SK-N-SH (cell line): ENCODE measurements at regions not wholly inside any gene's neighbourhood (a gene's known extent, or its start where the extent isn't known, plus 50 kb on each side); places are given as distances from the start of the nearest gene placed in this dataset.

ENCODE experiments used
- CTCF ChIA-PET: fragments of 300-600, 350-600 bp; formaldehyde crosslinking; extraction: SDS; loops from one replicate; lab custom pipeline; 2021; lab: Yijun Ruan, JAX
- POLR2A ChIA-PET: fragments of 350-600 bp; sonication (Branson Sonifier 250); formaldehyde crosslinking; extraction: SDS; loops from one replicate; lab custom pipeline; 2020; ENCODE audit warnings: antibody characterized with exemption, inconsistent platforms; lab: Yijun Ruan, JAX
- DNase-seq: peaks from one replicate; pipeline ENCODE4 v3.0.0; 2012
- H2AFZ ChIP-seq: fragments of 200-600 bp; sonication (generic); 2 replicates; pipeline ENCODE4 v1.8.1; 2016; ENCODE audit warnings: antibody characterized with exemption, mild to moderate bottlenecking, low read depth
- H3F3A ChIP-seq: fragments of 200-600 bp; sonication (generic); replicated peaks from 2 replicates; pipeline ENCODE3; 2016; ENCODE audit warnings: antibody characterized with exemption, mild to moderate bottlenecking; ENCODE audit not compliant: insufficient read depth
- H3K27ac ChIP-seq, 2 experiments: fragments of 200-500 bp in 1 of 2; fragments of 200-600 bp in 1 of 2; sonication (Bioruptor generic) in 1 of 2; sonication (generic), shearing (Covaris generic) in 1 of 2; 2 replicates each; pipeline versions ENCODE4 v1.5.1 to v1.6.1; 2014 to 2016; ENCODE audit warnings: low read depth in 2 of 2, inconsistent platforms in 1 of 2, low read length in 1 of 2, mild to moderate bottlenecking in 1 of 2, mixed read lengths in 1 of 2
- H3K27me3 ChIP-seq: fragments of 200-600 bp; sonication (generic), shearing (Covaris generic); 2 replicates; pipeline ENCODE4 v1.6.1; 2016; ENCODE audit warnings: mixed run types; ENCODE audit not compliant: insufficient read depth
- H3K36me3 ChIP-seq, 2 experiments: fragments of 200-500 bp in 1 of 2; fragments of 200-600 bp in 1 of 2; sonication (Bioruptor generic) in 1 of 2; sonication (generic) in 1 of 2; replicated peaks in 1 of 2; 2 replicates each; pipeline versions ENCODE3 to v1.5.1; 2014 to 2016; ENCODE audit warnings: low read length in 1 of 2, mild to moderate bottlenecking in 1 of 2; ENCODE audit not compliant: insufficient read depth in 2 of 2, control insufficient read depth in 1 of 2
- H3K4me1 ChIP-seq, 2 experiments: fragments of 200-500 bp in 1 of 2; fragments of 200-600 bp in 1 of 2; sonication (Bioruptor generic) in 1 of 2; sonication (generic), shearing (Covaris generic) in 1 of 2; 2 replicates each; pipeline versions ENCODE4 v1.5.1 to v1.6.1; 2014 to 2016; ENCODE audit warnings: low read depth in 1 of 2, low read length in 1 of 2, mixed run types in 1 of 2; ENCODE audit not compliant: insufficient read depth in 2 of 2, control insufficient read depth in 1 of 2
- H3K4me2 ChIP-seq: fragments of 200-600 bp; sonication (generic), shearing (Covaris generic); 2 replicates; pipeline ENCODE4 v1.6.1; 2017; ENCODE audit warnings: mixed run types
- H3K4me3 ChIP-seq, 2 experiments: fragments of 200-500 bp in 1 of 2; fragments of 200-600 bp in 1 of 2; sonication (Bioruptor generic) in 1 of 2; sonication (generic), shearing (Covaris generic) in 1 of 2; 2 replicates each; pipeline versions ENCODE4 v1.5.1 to v1.8.1; 2014 to 2016; ENCODE audit warnings: low read depth in 2 of 2, inconsistent platforms in 1 of 2, low read length in 1 of 2, mild to moderate bottlenecking in 1 of 2, mixed read lengths in 1 of 2, moderate library complexity in 1 of 2
- H3K79me2 ChIP-seq: fragments of 200-600 bp; sonication (generic); 2 replicates; pipeline ENCODE4 v1.8.1; 2017; ENCODE audit warnings: mild to moderate bottlenecking; ENCODE audit not compliant: insufficient read depth
- H3K9ac ChIP-seq: fragments of 200-600 bp; sonication (generic); 2 replicates; pipeline ENCODE4 v1.6.1; 2017; ENCODE audit warnings: mixed run types
- H3K9me2 ChIP-seq: fragments of 200-600 bp; sonication (generic); 2 replicates; pipeline ENCODE4 v1.6.1; 2017; ENCODE audit warnings: mixed run types
- H3K9me3 ChIP-seq: fragments of 200-600 bp; sonication (generic); 2 replicates; pipeline ENCODE4 v1.6.1; 2017; ENCODE audit warnings: mixed run types, mild to moderate bottlenecking, moderate library complexity
- H4K20me1 ChIP-seq: fragments of 200-600 bp; sonication (generic); 2 replicates; pipeline ENCODE4 v1.6.1; 2017; ENCODE audit warnings: mild to moderate bottlenecking, mixed run types; ENCODE audit not compliant: insufficient read depth
- CHD2 ChIP-seq: fragments of 150-350 bp; IDR thresholded peaks from 2 replicates; pipeline ENCODE4 v1.6.1; 2018; ENCODE audit warnings: low read length; ENCODE audit not compliant: partially characterized antibody
- ELF1 ChIP-seq: IDR thresholded peaks from 2 replicates; pipeline ENCODE4 v1.4.0; 2012
- FOSL2 ChIP-seq: IDR thresholded peaks from 2 replicates; pipeline ENCODE4 v1.4.0; 2012; ENCODE audit warnings: low read depth, mild to moderate bottlenecking, moderate library complexity, borderline replicate concordance
- FOXJ3 ChIP-seq: sonication (generic); formaldehyde crosslinking; IDR thresholded peaks from 2 replicates; pipeline ENCODE4 v1.5.1; 2020; ENCODE audit warnings: mild to moderate bottlenecking, missing genetic modification reagents
- GABPA ChIP-seq: IDR thresholded peaks from 2 replicates; pipeline ENCODE4 v1.4.0; 2012; ENCODE audit warnings: low read depth, mild to moderate bottlenecking
- GATA2 ChIP-seq: sonication (generic); formaldehyde crosslinking; IDR thresholded peaks from 2 replicates; pipeline ENCODE4 v1.5.0; 2020; ENCODE audit warnings: mild to moderate bottlenecking, missing genetic modification reagents
- RAD21 ChIP-seq: IDR thresholded peaks from 2 replicates; pipeline ENCODE4 v1.6.1; 2012; ENCODE audit warnings: mild to moderate bottlenecking, low read length
- RCOR1 ChIP-seq: fragments of 150-350 bp; IDR thresholded peaks from 2 replicates; pipeline ENCODE4 v1.6.1; 2017; ENCODE audit warnings: antibody characterized with exemption, low read length
- RXRA ChIP-seq: IDR thresholded peaks from 2 replicates; pipeline ENCODE4 v1.4.0; 2012; ENCODE audit warnings: low read depth, mild to moderate bottlenecking, borderline replicate concordance
- YY1 ChIP-seq: IDR thresholded peaks from 2 replicates; pipeline ENCODE4 v1.4.0; 2012; ENCODE audit warnings: low read depth, mild to moderate bottlenecking
- WGBS: methylation state at CpG from one replicate; pipeline ENCODE4 v1.1.6; 2017; ENCODE audit warnings: low lambda C conversion rate; 5-methylcytosine and 5-hydroxymethylcytosine counted together
- TF ChIP-seq, protein P1 (sequence below): IDR thresholded peaks from 2 replicates; pipeline ENCODE4; 2012
- TF ChIP-seq, protein P2 (sequence below): IDR thresholded peaks from 2 replicates; pipeline ENCODE4 v1.4.0; 2012; ENCODE audit warnings: low read depth
- TF ChIP-seq, protein P3 (sequence below): IDR thresholded peaks from 2 replicates; pipeline ENCODE4 v1.4.0; 2012; ENCODE audit warnings: low read depth, borderline replicate concordance

DNA sequence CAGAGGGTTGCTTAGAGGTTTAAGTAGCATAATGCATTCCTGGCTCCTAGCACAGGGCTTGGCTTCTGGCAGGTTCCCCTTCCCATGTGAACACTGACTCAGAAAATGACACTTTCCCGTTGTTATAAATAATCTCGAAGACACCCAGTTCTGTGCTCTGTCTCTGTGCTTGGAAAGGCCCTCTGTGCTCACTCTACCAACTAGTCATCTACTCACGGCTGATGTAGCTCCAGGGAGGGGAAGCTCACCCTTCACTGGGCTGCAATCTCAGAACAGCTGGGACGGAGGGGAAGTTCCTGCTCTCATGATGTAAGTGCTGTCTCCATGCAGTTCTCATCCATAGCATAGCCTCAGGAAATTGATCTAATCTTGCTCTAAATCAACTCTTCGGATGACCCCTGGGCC is 230.5 kb upstream of the ASIC2 start:
- Histone ChIP-seq H3K79me2 (no peaks in the 10 kb centered on the region), H3K36me3 (no peaks in the 10 kb centered on the region), H3K4me3 (no peak overlapping the region), H3F3A (no peaks in the 10 kb centered on the region), H3K9me3 (no peaks in the 10 kb centered on the region), H4K20me1 (no peaks in the 10 kb centered on the region), H3K9me2 (no peaks in the 10 kb centered on the region), H3K4me1 (peaks cover 0 to 2% of the 10 kb centered on the region in 2 experiments; a peak in 1 of 4 replicates), H2AFZ (no peak overlapping the region), H3K27me3 (no peaks in the 10 kb centered on the region), H3K9ac (no peak overlapping the region), H3K4me2 (no peak overlapping the region), H3K27ac (peak overlapping the region in 1 of 2 experiments; percentile 5; a peak in 1 of 4 replicates)
- DNase-seq, result no peak
- ChIA-PET POLR2A (no interaction called here), CTCF (interaction anchor here (0.7 to 6.1 kb wide), 3 partner anchors 15 to 227 kb away, joined by 3 to 37 read pairs (median 5); no protein-coding TSS in a partner anchor)
- no peak for TF ChIP-seq RXRA
- no peak for TF ChIP-seq FOSL2
- TF ChIP-seq, protein P1, sequence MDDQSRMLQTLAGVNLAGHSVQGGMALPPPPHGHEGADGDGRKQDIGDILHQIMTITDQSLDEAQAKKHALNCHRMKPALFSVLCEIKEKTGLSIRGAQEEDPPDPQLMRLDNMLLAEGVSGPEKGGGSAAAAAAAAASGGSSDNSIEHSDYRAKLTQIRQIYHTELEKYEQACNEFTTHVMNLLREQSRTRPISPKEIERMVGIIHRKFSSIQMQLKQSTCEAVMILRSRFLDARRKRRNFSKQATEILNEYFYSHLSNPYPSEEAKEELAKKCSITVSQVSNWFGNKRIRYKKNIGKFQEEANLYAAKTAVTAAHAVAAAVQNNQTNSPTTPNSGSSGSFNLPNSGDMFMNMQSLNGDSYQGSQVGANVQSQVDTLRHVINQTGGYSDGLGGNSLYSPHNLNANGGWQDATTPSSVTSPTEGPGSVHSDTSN, result no peak
- no peak for TF ChIP-seq FOXJ3
- no peak for TF ChIP-seq RAD21
- TF ChIP-seq, protein P2, sequence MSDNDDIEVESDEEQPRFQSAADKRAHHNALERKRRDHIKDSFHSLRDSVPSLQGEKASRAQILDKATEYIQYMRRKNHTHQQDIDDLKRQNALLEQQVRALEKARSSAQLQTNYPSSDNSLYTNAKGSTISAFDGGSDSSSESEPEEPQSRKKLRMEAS, result no peak
- TF ChIP-seq, protein P3, sequence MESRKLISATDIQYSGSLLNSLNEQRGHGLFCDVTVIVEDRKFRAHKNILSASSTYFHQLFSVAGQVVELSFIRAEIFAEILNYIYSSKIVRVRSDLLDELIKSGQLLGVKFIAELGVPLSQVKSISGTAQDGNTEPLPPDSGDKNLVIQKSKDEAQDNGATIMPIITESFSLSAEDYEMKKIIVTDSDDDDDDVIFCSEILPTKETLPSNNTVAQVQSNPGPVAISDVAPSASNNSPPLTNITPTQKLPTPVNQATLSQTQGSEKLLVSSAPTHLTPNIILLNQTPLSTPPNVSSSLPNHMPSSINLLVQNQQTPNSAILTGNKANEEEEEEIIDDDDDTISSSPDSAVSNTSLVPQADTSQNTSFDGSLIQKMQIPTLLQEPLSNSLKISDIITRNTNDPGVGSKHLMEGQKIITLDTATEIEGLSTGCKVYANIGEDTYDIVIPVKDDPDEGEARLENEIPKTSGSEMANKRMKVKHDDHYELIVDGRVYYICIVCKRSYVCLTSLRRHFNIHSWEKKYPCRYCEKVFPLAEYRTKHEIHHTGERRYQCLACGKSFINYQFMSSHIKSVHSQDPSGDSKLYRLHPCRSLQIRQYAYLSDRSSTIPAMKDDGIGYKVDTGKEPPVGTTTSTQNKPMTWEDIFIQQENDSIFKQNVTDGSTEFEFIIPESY, result no peak
- TF ChIP-seq GABPA, result no peak
- no peak for TF ChIP-seq GATA2 (CRISPR knock-in tag)
- no peak for TF ChIP-seq CHD2
- TF ChIP-seq ELF1, result no peak
- WGBS, result 25% methylated on average over 4 of the region's 5 CpGs

DNA sequence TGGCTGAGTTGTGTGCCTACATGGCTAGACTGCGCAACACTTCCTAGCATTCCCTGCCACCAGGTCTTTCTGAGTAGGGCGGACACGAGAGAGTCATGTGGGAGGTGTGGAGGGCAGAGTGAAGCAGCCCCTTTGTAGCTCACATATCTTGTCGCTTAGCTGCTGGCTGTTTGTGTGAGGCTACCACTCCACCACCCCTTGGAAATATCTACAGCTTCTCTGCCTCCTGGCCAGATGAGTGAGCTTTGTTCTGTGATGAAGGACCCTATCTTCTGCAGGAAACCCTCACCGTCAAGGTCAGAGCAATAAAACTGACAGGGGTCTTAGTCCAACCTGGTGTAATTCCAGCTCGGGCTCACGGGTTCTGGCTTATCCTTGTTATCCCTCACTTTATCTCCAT is 232.1 kb upstream of the ASIC2 start:
- Histone ChIP-seq H3K9me2 (no peaks in the 10 kb centered on the region), H3K36me3 (no peaks in the 10 kb centered on the region), H3K27ac (no peak overlapping the region), H3K4me3 (no peak overlapping the region), H3K27me3 (no peaks in the 10 kb centered on the region), H3K4me1 (no peaks in the 10 kb centered on the region; a peak in 1 of 4 replicates), H3K79me2 (no peaks in the 10 kb centered on the region), H2AFZ (no peak overlapping the region), H4K20me1 (no peaks in the 10 kb centered on the region), H3K4me2 (no peak overlapping the region), H3K9ac (no peak overlapping the region), H3F3A (no peaks in the 10 kb centered on the region), H3K9me3 (no peaks in the 10 kb centered on the region)
- no peak for DNase-seq
- 44% methylated on average over 7 of the region's 7 CpGs for WGBS
- no peak for TF ChIP-seq RCOR1
- no peak for TF ChIP-seq YY1
- no peak for TF ChIP-seq CHD2
- TF ChIP-seq ELF1, result no peak
- TF ChIP-seq FOSL2, result no peak
- ChIA-PET CTCF (interaction anchor here (1.2 to 1.8 kb wide), 2 partner anchors 15 to 226 kb away, joined by 3 to 5 read pairs; no protein-coding TSS in a partner anchor), POLR2A (no interaction called here)
